Adrenal gland (tissue), 5 donors: ENCODE measurements at regions not wholly inside any gene's neighbourhood (a gene's known extent, or its start where the extent isn't known, plus 50 kb on each side); places are given as distances from the start of the nearest gene placed in this dataset.

Experiments used
- CTCF ChIP-seq, 6 experiments: fragments of 450-650 bp in 4 of 6; fragments of 200-600 bp in 2 of 6; sonication (generic) in 1 of 6; IDR thresholded peaks; 1 replicate in 5 of 6; 2 replicates in 1 of 6; pipeline versions ENCODE4 v1.5.1 to v1.8.0; 2016 to 2021; ENCODE audit warnings: antibody characterized with exemption in 6 of 6, mild to moderate bottlenecking in 2 of 6, moderate library complexity in 1 of 6
- POLR2A ChIP-seq, 2 donors: fragments of 450-650 bp; IDR thresholded peaks; one replicate each; pipeline ENCODE4 v1.6.1; 2017; ENCODE audit warnings: antibody characterized with exemption in 2 of 2, mild to moderate bottlenecking in 2 of 2, moderate library complexity in 1 of 2
- donor health status: DM: no; HTN: no; CAD: no.

GRCh38 chr15:69934607-69935006 lies 163.1 kb downstream of the TLE3 start:
- TF ChIP-seq CTCF (IDR thresholded peaks at IDR 0.05) (no peak), POLR2A (IDR thresholded peaks at IDR 0.05) (no peak)
